ENCODE measurements at regions not wholly inside any gene's neighbourhood (a gene's known extent, or its start where the extent isn't known, plus 50 kb on each side); places are given as distances from the start of the nearest gene placed in this dataset.

- no peak for DNase-seq
These were observed 424.9 kb downstream of the PCDH17 start for GRCh38 chr13:58056426-58056825.

DNA sequence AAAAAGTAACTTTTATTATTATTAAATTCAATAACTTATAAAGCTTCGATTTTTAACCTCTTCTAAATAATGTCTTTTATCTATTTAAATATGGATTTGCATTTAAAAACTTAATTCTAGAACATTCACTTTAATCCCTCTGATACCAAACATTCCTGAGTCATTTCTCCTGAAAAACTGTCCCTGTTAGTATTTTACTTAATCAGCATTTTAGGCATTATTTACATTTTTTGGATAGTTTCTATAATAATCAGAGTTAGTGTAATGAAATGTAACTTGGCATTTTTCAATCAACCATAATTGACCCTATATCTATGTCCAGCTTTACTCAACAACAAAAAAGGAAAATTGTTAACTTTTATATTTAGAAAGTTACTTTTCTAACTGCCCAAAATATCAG lies 428.1 kb downstream of the PCDH17 start:
- DNase-seq, result no peak

DNA sequence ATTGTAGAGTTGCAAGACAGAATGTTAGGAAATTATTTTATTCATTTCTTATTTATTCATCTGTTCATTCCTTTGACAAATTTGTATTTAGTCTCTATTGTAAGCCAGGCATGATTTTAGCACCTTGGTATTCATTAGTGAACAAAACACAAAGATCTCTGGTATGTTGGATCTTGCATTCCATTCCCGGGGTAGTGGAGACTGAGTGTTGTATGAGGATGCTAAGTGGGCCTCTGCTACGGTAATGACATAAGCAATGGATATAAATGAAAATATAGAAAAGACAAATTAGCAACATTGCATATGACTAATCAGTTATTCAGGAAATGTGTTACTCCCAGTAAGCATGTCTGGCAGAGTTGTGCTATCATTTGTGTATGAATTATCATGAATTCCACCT lies 449.3 kb downstream of the PCDH17 start:
- DNase-seq, result no peak

GRCh38 chr13:58081301-58081820 lies 449.8 kb downstream of the PCDH17 start:
- no peak for DNase-seq

GRCh38 chr13:58083064-58083463 lies 451.5 kb downstream of the PCDH17 start:
- no peak for DNase-seq

DNA sequence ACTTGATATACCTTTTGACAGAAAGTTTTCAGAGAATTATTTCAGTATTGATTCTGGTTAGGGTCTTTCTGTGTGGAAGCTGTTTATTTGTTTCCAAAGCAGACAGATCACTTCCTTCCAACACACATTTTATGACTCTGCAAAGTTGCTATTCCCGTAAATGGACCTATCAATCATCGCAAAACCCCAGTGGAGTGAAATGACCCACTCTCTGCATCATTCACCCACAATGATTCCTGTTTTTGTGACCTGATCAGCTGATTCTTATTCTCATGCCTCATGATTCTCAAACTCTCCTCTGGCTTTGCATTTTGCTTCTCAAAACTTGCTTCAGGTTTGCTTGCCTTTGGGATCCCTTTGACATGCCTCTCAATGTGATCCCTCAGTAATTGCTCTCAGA lies 453.7 kb downstream of the PCDH17 start:
- no peak for DNase-seq

DNA sequence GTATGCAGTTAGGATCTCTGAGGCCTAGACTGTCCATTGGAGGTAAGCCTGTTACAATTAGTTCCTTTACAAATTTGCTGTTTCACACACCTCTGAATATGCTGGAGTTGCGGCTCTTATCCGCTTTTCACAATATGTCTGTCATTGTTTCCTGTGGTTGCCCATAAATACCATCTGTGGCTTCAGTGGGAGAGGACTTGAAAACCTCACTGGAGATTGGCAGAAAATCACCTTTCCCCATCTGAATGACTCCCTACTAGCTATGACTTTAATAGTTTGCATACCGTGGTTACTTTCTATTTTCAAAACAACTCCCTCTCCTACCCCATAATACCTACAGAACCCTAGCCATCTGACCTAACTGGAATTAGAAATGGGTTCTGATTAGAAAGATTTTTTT lies 454.3 kb downstream of the PCDH17 start:
- peak in 1 of 5 experiments; percentile 45 for DNase-seq

DNA sequence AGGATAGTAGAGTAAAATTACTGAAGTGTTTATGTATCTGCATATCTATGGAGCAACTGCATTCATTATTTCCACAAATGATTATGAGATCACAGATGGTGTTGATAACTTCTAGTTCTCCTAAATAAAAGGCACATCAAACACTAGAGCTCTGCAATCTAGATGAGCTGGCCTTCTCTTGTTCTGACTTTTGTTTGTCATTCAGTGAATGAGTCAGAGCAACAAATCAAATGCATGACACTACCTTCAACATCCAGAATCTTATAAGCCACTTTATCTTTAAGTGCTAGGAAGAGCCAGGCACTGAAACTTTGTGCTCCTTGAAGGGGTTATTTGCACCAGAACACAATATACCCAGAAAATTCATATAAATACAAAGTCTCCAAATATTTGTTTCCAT lies 456.0 kb downstream of the PCDH17 start:
- DNase-seq, result no peak

DNA sequence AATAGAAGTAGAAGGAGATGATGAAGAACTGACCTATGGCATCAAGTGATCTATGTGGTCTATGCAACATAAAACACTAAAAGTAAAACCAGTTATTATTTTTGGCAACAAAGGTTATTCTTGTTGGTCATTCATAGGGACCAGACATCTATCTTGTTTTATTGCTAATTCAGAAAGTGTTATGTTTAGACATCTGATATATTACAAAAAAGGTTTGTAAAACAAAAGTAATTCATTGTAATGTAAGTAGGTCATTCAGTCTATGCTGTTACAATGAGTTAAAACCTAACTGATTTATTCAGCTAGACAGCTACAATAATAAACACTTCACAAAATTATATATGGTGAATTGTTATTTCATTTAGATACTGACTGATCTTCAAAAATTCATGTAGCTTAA lies 461.9 kb downstream of the PCDH17 start:
- no peak for DNase-seq

DNA sequence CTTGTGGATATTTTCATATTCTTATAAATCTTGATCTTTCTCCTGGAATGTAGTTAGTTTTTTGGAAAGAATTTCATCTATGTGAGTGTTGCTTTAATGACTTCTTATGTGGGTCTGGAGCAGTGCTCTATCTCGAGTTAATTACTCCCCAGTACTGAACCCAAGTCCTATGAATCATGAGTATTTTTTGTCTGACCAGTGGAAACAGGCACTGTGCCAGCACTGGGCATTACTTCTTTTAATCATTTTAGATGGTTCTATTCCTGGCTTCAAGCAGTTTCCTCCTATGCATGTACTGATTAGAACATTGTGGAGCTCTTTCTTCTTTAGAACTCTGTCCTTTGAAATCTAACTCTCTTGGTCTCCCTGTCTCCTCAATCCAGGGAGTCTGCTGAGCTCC lies 466.3 kb downstream of the PCDH17 start:
- no peak for DNase-seq

DNA sequence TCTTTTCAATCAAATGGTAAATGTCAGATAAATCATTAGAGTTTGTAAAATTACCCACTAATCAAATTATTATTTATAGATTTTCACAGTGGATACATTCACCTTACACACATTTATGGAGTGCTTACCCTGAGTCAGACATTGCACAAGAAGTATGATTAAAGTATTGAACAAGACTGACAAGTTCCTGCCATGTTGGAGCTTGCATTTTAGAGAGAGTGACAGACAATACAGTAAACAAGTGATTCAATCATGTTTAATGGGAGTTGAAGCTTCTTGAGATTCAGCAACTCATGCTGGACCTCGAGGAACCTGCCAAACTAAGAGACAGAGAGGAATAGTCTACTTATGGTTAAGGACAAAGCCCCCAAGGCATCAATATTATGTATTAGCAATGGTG lies 487.8 kb downstream of the PCDH17 start:
- no peak for DNase-seq

DNA sequence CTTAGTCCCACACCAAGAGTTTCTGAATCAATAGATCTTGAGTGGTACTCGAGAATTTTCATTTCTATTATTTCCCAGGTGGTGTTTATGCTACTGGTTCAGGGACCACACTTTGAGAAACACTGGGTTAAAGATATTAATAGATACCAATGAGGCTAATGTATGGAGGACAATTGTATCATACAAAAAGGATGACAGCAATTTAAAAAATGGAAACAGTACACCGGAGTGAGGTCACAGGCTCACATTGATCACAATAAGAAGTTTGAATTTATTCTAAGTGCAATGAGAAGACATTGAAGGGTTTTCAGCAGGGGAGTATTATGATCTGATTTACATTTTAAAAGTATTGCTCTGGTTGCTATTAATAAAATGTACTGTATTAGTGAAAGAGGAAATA lies 488.3 kb downstream of the PCDH17 start:
- no peak for DNase-seq

DNA sequence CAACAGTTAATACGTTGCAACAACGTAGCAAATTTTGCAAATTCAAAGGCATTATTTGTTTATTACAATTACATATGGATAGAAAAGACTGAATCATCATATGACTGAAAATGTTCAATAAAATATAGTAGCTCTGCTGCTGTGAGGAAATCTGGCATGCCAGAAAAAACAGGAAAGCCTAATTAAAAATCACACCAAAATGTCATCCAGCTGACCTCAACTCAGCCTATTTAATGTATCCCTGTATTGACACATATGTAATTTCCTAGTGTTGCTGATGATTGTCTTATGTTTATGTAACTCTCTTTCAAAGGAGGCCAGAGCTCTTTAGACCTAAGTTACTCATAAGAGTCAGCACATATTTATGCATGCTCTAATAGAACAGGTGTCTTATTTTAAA lies 495.0 kb downstream of the PCDH17 start:
- no peak for DNase-seq

- DNase-seq, result no peak
These were observed 502.5 kb downstream of the PCDH17 start for GRCh38 chr13:58134012-58134411.

DNA sequence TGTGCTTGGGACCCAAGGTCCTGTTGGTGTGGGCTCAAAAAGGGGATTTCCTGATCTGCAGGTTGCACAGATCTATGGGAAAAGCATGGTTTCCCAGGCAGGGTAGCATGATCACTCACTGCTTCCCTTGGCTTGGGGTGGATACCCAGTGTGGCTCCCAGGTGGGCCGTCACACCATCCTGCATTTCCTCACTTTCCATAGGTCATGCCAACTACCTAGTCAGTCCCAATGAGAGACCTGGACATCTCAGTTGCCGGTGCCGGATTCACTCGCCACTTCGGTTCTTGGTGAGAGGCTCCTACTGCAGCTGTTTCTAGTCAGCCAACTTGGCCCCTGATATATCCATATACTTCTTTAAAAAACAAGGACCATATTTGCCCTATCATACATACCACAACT lies 503.0 kb downstream of the PCDH17 start:
- DNase-seq, result no peak

GRCh38 chr13:58142952-58143351 lies 511.4 kb downstream of the PCDH17 start:
- no peak for DNase-seq

GRCh38 chr13:58144616-58145015 lies 513.1 kb downstream of the PCDH17 start:
- no peak for DNase-seq

GRCh38 chr13:58151452-58151851 lies 519.9 kb downstream of the PCDH17 start:
- DNase-seq, result no peak

GRCh38 chr13:58160980-58161379 lies 529.4 kb downstream of the PCDH17 start:
- no peak for DNase-seq

DNA sequence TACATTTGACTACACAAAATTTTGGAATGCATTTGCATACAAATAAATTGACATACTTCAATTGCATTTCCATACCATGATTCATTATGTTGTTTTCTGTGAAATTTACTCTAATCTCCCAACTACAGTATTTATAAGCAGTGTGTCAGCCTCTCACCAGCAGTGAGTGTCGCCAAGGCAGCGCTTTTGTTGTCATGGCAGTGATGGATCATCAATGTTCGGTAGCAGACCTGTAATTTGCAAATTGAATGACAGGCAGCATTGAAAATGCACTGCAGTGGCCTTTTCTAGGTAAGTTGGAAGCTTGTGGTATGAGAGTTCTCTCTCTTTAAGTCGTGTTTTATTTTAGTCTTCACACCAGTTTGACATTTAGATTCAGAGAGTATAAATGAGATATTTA lies 534.1 kb downstream of the PCDH17 start:
- no peak for DNase-seq

- no peak for DNase-seq
These were observed 549.6 kb downstream of the PCDH17 start for GRCh38 chr13:58181111-58181510.

- no peak for DNase-seq
These were observed 556.3 kb downstream of the PCDH17 start for GRCh38 chr13:58187881-58188280.

GRCh38 chr13:58190577-58190976 lies 559.0 kb downstream of the PCDH17 start:
- DNase-seq, result no peak

DNA sequence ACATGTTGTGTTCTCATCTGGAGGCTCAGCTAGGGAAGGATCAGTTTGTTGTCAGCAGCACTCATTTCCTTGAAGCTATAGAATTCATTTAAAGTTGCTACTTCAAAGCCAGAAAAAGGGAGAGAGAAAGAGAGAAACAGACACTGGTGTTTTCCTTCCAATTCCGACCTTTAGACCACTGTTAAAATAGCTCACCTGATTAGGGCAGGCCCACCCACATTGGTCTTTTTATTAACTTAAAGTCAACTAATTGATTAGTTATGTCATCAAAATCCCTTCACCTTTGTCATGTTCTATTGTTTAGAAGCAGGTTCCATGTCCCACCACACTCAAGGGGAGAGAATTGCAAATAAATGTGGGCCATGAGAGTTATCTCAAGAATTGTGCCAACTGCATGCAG lies 560.2 kb downstream of the PCDH17 start:
- DNase-seq, result no peak

- no peak for DNase-seq
These were observed 570.6 kb downstream of the PCDH17 start for GRCh38 chr13:58202099-58202498.

DNA sequence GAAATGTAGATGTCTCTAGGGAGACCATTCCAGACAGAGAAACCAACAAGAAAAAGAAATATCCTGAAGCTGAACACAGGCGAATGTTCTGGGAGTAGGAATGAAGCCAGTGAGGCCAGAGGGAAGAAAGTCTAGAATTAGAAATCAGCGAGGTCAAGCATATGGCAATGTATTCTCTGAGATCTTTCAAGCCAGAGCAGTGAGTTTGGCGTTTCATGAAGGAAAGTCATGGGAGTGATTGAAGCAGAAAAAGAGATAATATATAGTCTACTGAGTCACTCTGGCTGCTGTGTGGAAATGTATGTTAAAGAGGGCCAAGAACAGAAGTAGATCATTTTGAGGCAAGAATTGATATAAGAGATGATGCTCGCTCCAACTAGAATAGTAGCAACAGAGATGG lies 576.0 kb downstream of the PCDH17 start:
- DNase-seq, result no peak

All from T-helper 2 cell (primary cell).